SK-N-SH (cell line): ENCODE measurements at regions not wholly inside any gene's neighbourhood (a gene's known extent, or its start where the extent isn't known, plus 50 kb on each side); places are given as distances from the start of the nearest gene placed in this dataset.
A peak's percentile ranks its signal among the peaks of the same experiment; 100 is the strongest.

Source experiments
- CTCF ChIA-PET: fragments of 300-600, 350-600 bp; formaldehyde crosslinking; extraction: SDS; loops from one replicate; lab custom pipeline; 2021; lab: Yijun Ruan, JAX
- POLR2A ChIA-PET: fragments of 350-600 bp; sonication (Branson Sonifier 250); formaldehyde crosslinking; extraction: SDS; loops from one replicate; lab custom pipeline; 2020; ENCODE audit warnings: antibody characterized with exemption, inconsistent platforms; lab: Yijun Ruan, JAX
- DNase-seq: peaks from one replicate; pipeline ENCODE4 v3.0.0; 2012
- H2AFZ ChIP-seq: fragments of 200-600 bp; sonication (generic); 2 replicates; pipeline ENCODE4 v1.8.1; 2016; ENCODE audit warnings: antibody characterized with exemption, mild to moderate bottlenecking, low read depth
- H3F3A ChIP-seq: fragments of 200-600 bp; sonication (generic); replicated peaks from 2 replicates; pipeline ENCODE3; 2016; ENCODE audit warnings: antibody characterized with exemption, mild to moderate bottlenecking; ENCODE audit not compliant: insufficient read depth
- H3K27ac ChIP-seq, 2 experiments: fragments of 200-500 bp in 1 of 2; fragments of 200-600 bp in 1 of 2; sonication (Bioruptor generic) in 1 of 2; sonication (generic), shearing (Covaris generic) in 1 of 2; 2 replicates each; pipeline versions ENCODE4 v1.5.1 to v1.6.1; 2014 to 2016; ENCODE audit warnings: low read depth in 2 of 2, inconsistent platforms in 1 of 2, low read length in 1 of 2, mild to moderate bottlenecking in 1 of 2, mixed read lengths in 1 of 2
- H3K27me3 ChIP-seq: fragments of 200-600 bp; sonication (generic), shearing (Covaris generic); 2 replicates; pipeline ENCODE4 v1.6.1; 2016; ENCODE audit warnings: mixed run types; ENCODE audit not compliant: insufficient read depth
- H3K36me3 ChIP-seq, 2 experiments: fragments of 200-500 bp in 1 of 2; fragments of 200-600 bp in 1 of 2; sonication (Bioruptor generic) in 1 of 2; sonication (generic) in 1 of 2; replicated peaks in 1 of 2; 2 replicates each; pipeline versions ENCODE3 to v1.5.1; 2014 to 2016; ENCODE audit warnings: low read length in 1 of 2, mild to moderate bottlenecking in 1 of 2; ENCODE audit not compliant: insufficient read depth in 2 of 2, control insufficient read depth in 1 of 2
- H3K4me1 ChIP-seq, 2 experiments: fragments of 200-500 bp in 1 of 2; fragments of 200-600 bp in 1 of 2; sonication (Bioruptor generic) in 1 of 2; sonication (generic), shearing (Covaris generic) in 1 of 2; 2 replicates each; pipeline versions ENCODE4 v1.5.1 to v1.6.1; 2014 to 2016; ENCODE audit warnings: low read depth in 1 of 2, low read length in 1 of 2, mixed run types in 1 of 2; ENCODE audit not compliant: insufficient read depth in 2 of 2, control insufficient read depth in 1 of 2
- H3K4me2 ChIP-seq: fragments of 200-600 bp; sonication (generic), shearing (Covaris generic); 2 replicates; pipeline ENCODE4 v1.6.1; 2017; ENCODE audit warnings: mixed run types
- H3K4me3 ChIP-seq, 2 experiments: fragments of 200-500 bp in 1 of 2; fragments of 200-600 bp in 1 of 2; sonication (Bioruptor generic) in 1 of 2; sonication (generic), shearing (Covaris generic) in 1 of 2; 2 replicates each; pipeline versions ENCODE4 v1.5.1 to v1.8.1; 2014 to 2016; ENCODE audit warnings: low read depth in 2 of 2, inconsistent platforms in 1 of 2, low read length in 1 of 2, mild to moderate bottlenecking in 1 of 2, mixed read lengths in 1 of 2, moderate library complexity in 1 of 2
- H3K79me2 ChIP-seq: fragments of 200-600 bp; sonication (generic); 2 replicates; pipeline ENCODE4 v1.8.1; 2017; ENCODE audit warnings: mild to moderate bottlenecking; ENCODE audit not compliant: insufficient read depth
- H3K9ac ChIP-seq: fragments of 200-600 bp; sonication (generic); 2 replicates; pipeline ENCODE4 v1.6.1; 2017; ENCODE audit warnings: mixed run types
- H3K9me2 ChIP-seq: fragments of 200-600 bp; sonication (generic); 2 replicates; pipeline ENCODE4 v1.6.1; 2017; ENCODE audit warnings: mixed run types
- H3K9me3 ChIP-seq: fragments of 200-600 bp; sonication (generic); 2 replicates; pipeline ENCODE4 v1.6.1; 2017; ENCODE audit warnings: mixed run types, mild to moderate bottlenecking, moderate library complexity
- H4K20me1 ChIP-seq: fragments of 200-600 bp; sonication (generic); 2 replicates; pipeline ENCODE4 v1.6.1; 2017; ENCODE audit warnings: mild to moderate bottlenecking, mixed run types; ENCODE audit not compliant: insufficient read depth
- FOSL2 ChIP-seq: IDR thresholded peaks from 2 replicates; pipeline ENCODE4 v1.4.0; 2012; ENCODE audit warnings: low read depth, mild to moderate bottlenecking, moderate library complexity, borderline replicate concordance
- FOXM1 ChIP-seq: IDR thresholded peaks from 2 replicates; pipeline ENCODE4 v1.4.0; 2012; ENCODE audit warnings: low read depth, mild to moderate bottlenecking
- JUND ChIP-seq: IDR thresholded peaks from 2 replicates; pipeline ENCODE4 v1.4.0; 2012
- MEF2A ChIP-seq: IDR thresholded peaks from 2 replicates; pipeline ENCODE4 v1.4.0; 2012; ENCODE audit warnings: low read depth, borderline replicate concordance
- MXI1 ChIP-seq: IDR thresholded peaks from 2 replicates; pipeline ENCODE4 v1.6.1; 2012; ENCODE audit warnings: mild to moderate bottlenecking, low read depth, low read length, improper control_type of control experiment
- POLR2AphosphoS5 ChIP-seq: IDR thresholded peaks from 2 replicates; pipeline ENCODE4 v1.6.1; 2012; ENCODE audit warnings: low read depth, low read length
- RCOR1 ChIP-seq: fragments of 150-350 bp; IDR thresholded peaks from 2 replicates; pipeline ENCODE4 v1.6.1; 2017; ENCODE audit warnings: antibody characterized with exemption, low read length
- TEAD4 ChIP-seq: IDR thresholded peaks from 2 replicates; pipeline ENCODE4 v1.4.0; 2012; ENCODE audit warnings: mild to moderate bottlenecking, borderline replicate concordance; ENCODE audit not compliant: insufficient read depth
- USF1 ChIP-seq: IDR thresholded peaks from 2 replicates; pipeline ENCODE4 v1.4.0; 2012; ENCODE audit warnings: low read depth, borderline replicate concordance
- YY1 ChIP-seq: IDR thresholded peaks from 2 replicates; pipeline ENCODE4 v1.4.0; 2012; ENCODE audit warnings: low read depth, mild to moderate bottlenecking
- WGBS: methylation state at CpG from one replicate; pipeline ENCODE4 v1.1.6; 2017; ENCODE audit warnings: low lambda C conversion rate; 5-methylcytosine and 5-hydroxymethylcytosine counted together

- H3K36me3 ChIP-seq, result no peaks in the 10 kb centered on the region
- ChIA-PET POLR2A (no interaction called here), CTCF (interaction anchor here (2.0 kb wide), 1 partner anchor 15 kb away, joined by 7 read pairs; no protein-coding TSS in a partner anchor)
- H3K9ac ChIP-seq, result no peak overlapping the region
- H3K4me2 ChIP-seq, result no peak overlapping the region
- 97% methylated on average over 1 of the region's 1 CpG for WGBS
- no peak overlapping the region for H3K27ac ChIP-seq
- H4K20me1 ChIP-seq, result no peaks in the 10 kb centered on the region
- no peak for DNase-seq
- no peaks in the 10 kb centered on the region for H3F3A ChIP-seq
- TF ChIP-seq RCOR1 (no peak), JUND (no peak), MXI1 (no peak), POLR2AphosphoS5 (no peak), USF1 (no peak), YY1 (no peak), TEAD4 (no peak)
- H3K27me3 ChIP-seq, result no peaks in the 10 kb centered on the region
- H3K4me1 ChIP-seq, result 0 out of 4 replicates have a peak, but pooled peaks cover 0 to 3% of the 10 kb centered on the region in 2 experiments
- no peaks in the 10 kb centered on the region for H3K9me3 ChIP-seq
- H3K4me3 ChIP-seq, result no peak overlapping the region
- no peak overlapping the region for H2AFZ ChIP-seq
- no peaks in the 10 kb centered on the region for H3K79me2 ChIP-seq
- H3K9me2 ChIP-seq, result no peaks in the 10 kb centered on the region
Observed at GRCh38 chr2:138359532-138359931, 142.0 kb upstream of the SPOPL start.

DNA sequence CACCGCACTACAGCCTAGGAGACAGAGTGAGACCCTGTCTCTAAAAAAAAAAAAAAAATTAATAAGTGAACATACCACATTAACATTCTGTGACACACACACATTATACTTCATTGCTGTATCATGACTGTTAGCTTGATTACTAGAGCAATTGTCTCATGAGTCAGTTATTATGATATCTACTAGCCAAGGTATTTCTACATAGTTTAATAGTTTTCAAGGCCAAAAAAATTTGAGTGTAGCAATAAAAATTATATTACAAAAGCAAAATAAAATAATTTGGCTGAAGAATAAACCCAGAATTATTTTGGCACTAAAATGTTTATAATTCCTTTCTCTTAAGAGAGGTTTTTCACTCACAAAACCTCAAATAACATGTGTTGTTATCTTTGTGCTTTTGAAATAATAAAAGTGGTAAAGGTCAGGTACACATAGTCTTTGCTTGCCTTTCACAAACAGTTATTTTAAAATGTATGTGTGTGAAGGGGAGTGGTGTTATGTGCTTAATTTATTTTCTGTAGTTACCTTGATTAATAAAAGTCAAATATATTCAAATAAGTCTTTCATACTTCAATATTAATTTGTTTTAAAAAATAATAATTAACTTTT lies 136.9 kb upstream of the SPOPL start:
- Histone ChIP-seq H3K9ac (no peak overlapping the region), H3F3A (no peaks in the 10 kb centered on the region), H4K20me1 (no peaks in the 10 kb centered on the region), H3K9me3 (no peaks in the 10 kb centered on the region), H3K27me3 (no peaks in the 10 kb centered on the region), H3K4me2 (no peak overlapping the region), H3K36me3 (no peaks in the 10 kb centered on the region), H3K27ac (no peak overlapping the region), H3K4me3 (no peak overlapping the region), H3K79me2 (no peaks in the 10 kb centered on the region), H2AFZ (no peak overlapping the region), H3K9me2 (no peaks in the 10 kb centered on the region), H3K4me1 (0 out of 4 replicates have a peak, but pooled peaks cover 0 to 3% of the 10 kb centered on the region in 2 experiments)
- DNase-seq, result no peak
- TF ChIP-seq MXI1 (no peak), FOSL2 (peak; percentile 32; the same call in 1 of the 2 replicates)
- WGBS, result 100% methylated on average over 1 of the region's 1 CpG
- ChIA-PET CTCF (interaction anchor here (1.5 kb wide), 1 partner anchor 9 kb away, joined by 9 read pairs; no protein-coding TSS in a partner anchor), POLR2A (no interaction called here)

DNA sequence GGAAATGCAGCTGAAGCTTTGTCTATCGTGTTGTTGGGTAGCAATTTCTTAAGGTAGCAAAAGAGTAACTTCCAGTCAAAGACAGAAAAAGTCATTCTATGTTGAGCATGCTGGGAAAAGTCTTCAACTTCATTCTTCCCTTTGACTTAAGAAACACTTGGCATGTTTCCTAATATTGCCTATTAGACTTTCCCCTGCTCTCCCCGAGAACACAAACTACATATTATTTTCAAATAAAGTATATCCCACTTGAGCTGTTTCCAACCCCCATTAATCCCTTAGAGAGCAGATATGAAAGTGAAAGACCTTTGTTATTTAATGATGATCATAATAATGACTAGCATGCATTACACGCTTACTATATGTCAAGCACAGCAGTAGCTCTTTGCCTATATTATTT lies 136.0 kb upstream of the SPOPL start:
- no peaks in the 10 kb centered on the region for H3K27me3 ChIP-seq
- H3F3A ChIP-seq, result no peaks in the 10 kb centered on the region
- no peaks in the 10 kb centered on the region for H3K36me3 ChIP-seq
- H3K9me2 ChIP-seq, result no peaks in the 10 kb centered on the region
- H2AFZ ChIP-seq, result no peak overlapping the region
- no peak overlapping the region for H3K27ac ChIP-seq
- TF ChIP-seq MEF2A (no peak), FOXM1 (no peak)
- TF ChIP-seq, all 33 proteins: peak for 0
- POLR2A ChIA-PET, result no interaction called here
- Histone ChIP-seq H3K79me2 (no peaks in the 10 kb centered on the region), H4K20me1 (no peaks in the 10 kb centered on the region), H3K9ac (no peak overlapping the region), H3K4me3 (no peak overlapping the region), H3K4me1 (0 out of 4 replicates have a peak, but pooled peaks cover 0 to 3% of the 10 kb centered on the region in 2 experiments), H3K9me3 (no peaks in the 10 kb centered on the region), H3K4me2 (no peak overlapping the region)
- WGBS, result 94% methylated on average over 3 of the region's 3 CpGs
- no peak for DNase-seq
- CTCF ChIA-PET, result interaction anchor here (1.5 kb wide), 1 partner anchor 8 kb away, joined by 9 read pairs; no protein-coding TSS in a partner anchor
